ENCODE measurements at regions not wholly inside any gene's neighbourhood (a gene's known extent, or its start where the extent isn't known, plus 50 kb on each side); places are given as distances from the start of the nearest gene placed in this dataset.
A peak's percentile ranks its signal among the peaks of the same experiment; 100 is the strongest.

GRCh38 chr20:23255716-23256385, 94.7 kb upstream of the NXT1 start:
- Histone ChIP-seq H3K36me3 (no peaks in the 10 kb centered on the region), H3K27me3 (no peaks in the 10 kb centered on the region), H3K9me3 (ENCODE audit: low read depth) (no peaks in the 10 kb centered on the region), H3K27ac (no peak overlapping the region), H3K4me3 (no peak overlapping the region), H3K4me1 (ENCODE audit: low read depth) (no peaks in the 10 kb centered on the region)
- DNase-seq (ENCODE audit: low read depth in 1 of 2, low spot score in 1 of 2): peak in 1 of 2 donors; percentile 50
- TF ChIP-seq, protein P1, sequence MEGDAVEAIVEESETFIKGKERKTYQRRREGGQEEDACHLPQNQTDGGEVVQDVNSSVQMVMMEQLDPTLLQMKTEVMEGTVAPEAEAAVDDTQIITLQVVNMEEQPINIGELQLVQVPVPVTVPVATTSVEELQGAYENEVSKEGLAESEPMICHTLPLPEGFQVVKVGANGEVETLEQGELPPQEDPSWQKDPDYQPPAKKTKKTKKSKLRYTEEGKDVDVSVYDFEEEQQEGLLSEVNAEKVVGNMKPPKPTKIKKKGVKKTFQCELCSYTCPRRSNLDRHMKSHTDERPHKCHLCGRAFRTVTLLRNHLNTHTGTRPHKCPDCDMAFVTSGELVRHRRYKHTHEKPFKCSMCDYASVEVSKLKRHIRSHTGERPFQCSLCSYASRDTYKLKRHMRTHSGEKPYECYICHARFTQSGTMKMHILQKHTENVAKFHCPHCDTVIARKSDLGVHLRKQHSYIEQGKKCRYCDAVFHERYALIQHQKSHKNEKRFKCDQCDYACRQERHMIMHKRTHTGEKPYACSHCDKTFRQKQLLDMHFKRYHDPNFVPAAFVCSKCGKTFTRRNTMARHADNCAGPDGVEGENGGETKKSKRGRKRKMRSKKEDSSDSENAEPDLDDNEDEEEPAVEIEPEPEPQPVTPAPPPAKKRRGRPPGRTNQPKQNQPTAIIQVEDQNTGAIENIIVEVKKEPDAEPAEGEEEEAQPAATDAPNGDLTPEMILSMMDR (IDR thresholded peaks at IDR 0.05; ENCODE audit: low read depth, low read length): no peak

GRCh38 chr20:23255106-23255505, 95.5 kb upstream of the NXT1 start:
- Histone ChIP-seq H3K36me3 (no peaks in the 10 kb centered on the region), H3K27me3 (no peaks in the 10 kb centered on the region), H3K9me3 (ENCODE audit: low read depth) (no peaks in the 10 kb centered on the region), H3K27ac (no peak overlapping the region), H3K4me1 (ENCODE audit: low read depth) (no peaks in the 10 kb centered on the region), H3K4me3 (no peak overlapping the region)
- DNase-seq (ENCODE audit: low read depth in 1 of 2, low spot score in 1 of 2): no peak
- TF ChIP-seq, protein P1 (IDR thresholded peaks at IDR 0.05; ENCODE audit: low read depth, low read length): no peak

DNA sequence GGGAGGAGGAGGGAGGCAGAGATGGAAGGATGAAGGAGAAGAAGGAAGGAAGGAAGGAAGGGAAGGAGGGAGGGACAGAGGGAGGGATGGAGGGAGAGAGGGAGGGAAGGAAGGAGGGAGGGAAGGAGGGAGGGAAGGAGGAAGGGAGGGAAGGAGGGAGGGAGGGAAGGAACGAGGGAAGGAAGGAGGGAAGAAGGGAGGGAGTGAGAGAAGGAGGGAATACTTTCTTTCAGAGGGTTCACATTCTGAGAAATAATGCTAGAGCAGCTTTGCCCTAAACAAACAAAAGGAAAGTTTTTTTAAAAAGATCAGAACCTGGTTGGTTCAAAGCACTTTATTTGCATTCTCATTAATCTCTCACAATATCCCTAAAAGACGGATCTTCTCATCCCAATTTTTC, 96.1 kb upstream of the NXT1 start:
- DNase-seq (ENCODE audit: low read depth in 1 of 2, low spot score in 1 of 2): no peak
- Histone ChIP-seq H3K4me3 (no peak overlapping the region), H3K36me3 (no peaks in the 10 kb centered on the region), H3K4me1 (ENCODE audit: low read depth) (no peaks in the 10 kb centered on the region), H3K27me3 (no peaks in the 10 kb centered on the region), H3K9me3 (ENCODE audit: low read depth) (no peaks in the 10 kb centered on the region), H3K27ac (no peak overlapping the region)
- TF ChIP-seq, protein P1 (IDR thresholded peaks at IDR 0.05; ENCODE audit: low read depth, low read length): no peak

DNA sequence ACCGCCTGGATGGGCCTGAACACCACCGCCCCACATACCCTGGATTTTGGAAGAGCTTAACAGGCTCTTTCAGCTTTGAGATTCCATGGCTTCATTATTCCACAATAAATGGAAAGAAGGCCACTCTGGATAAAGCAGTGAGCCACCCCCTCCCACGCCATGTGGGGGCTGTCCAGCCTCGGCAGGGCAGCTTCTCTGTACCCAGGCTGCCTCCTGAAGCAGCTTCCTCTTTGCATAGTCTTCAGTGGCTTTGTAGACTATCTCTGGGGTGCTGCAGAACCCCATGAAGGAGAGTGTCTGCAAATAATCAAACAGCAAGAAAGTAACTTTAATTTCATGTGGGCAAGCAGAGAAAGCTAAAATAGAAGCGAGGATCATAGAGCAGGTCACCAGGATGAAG, 96.6 kb upstream of the NXT1 start:
- Histone ChIP-seq H3K9me3 (ENCODE audit: low read depth) (no peaks in the 10 kb centered on the region), H3K4me3 (no peak overlapping the region), H3K36me3 (no peaks in the 10 kb centered on the region), H3K27me3 (no peaks in the 10 kb centered on the region), H3K4me1 (ENCODE audit: low read depth) (no peaks in the 10 kb centered on the region), H3K27ac (no peak overlapping the region)
- DNase-seq (ENCODE audit: low read depth in 1 of 2, low spot score in 1 of 2): no peak
- TF ChIP-seq, protein P1 (IDR thresholded peaks at IDR 0.05; ENCODE audit: low read depth, low read length): no peak

- Histone ChIP-seq H3K4me1 (ENCODE audit: low read depth) (no peaks in the 10 kb centered on the region), H3K4me3 (no peak overlapping the region), H3K27me3 (no peaks in the 10 kb centered on the region), H3K9me3 (ENCODE audit: low read depth) (no peaks in the 10 kb centered on the region), H3K27ac (no peak overlapping the region), H3K36me3 (no peaks in the 10 kb centered on the region)
- TF ChIP-seq, protein P1 (IDR thresholded peaks at IDR 0.05; ENCODE audit: low read depth, low read length): no peak
- no peak for DNase-seq (ENCODE audit: low read depth in 1 of 2, low spot score in 1 of 2)
Measured at GRCh38 chr20:23253524-23253923, 97.1 kb upstream of the NXT1 start.
